K562 (cell line): ENCODE measurements at regions not wholly inside any gene's neighbourhood (a gene's known extent, or its start where the extent isn't known, plus 50 kb on each side); places are given as distances from the start of the nearest gene placed in this dataset.
"Not testable (repeated sequence)": the region's sequence is repeated elsewhere in the genome, so short reads cannot be mapped to it uniquely, and the experiment has no call there.

Source experiments
- CEBPB ChIP-seq: fragments of 450-650 bp; IDR thresholded peaks from 2 replicates; pipeline ENCODE4 v1.6.1; 2016; ENCODE audit warnings: missing genetic modification characterization, missing compliant biosample characterization
- FIP1L1 ChIP-seq: fragments of 200-400 bp; formaldehyde crosslinking; IDR thresholded peaks from 2 replicates; pipeline ENCODE4 v1.6.1; 2018; ENCODE audit warnings: mild to moderate bottlenecking, low read depth, low read length; ENCODE audit not compliant: poor library complexity, severe bottlenecking
- FOXA3 ChIP-seq, 2 experiments: fragments of 450-650 bp in 1 of 2; sonication (generic) in 1 of 2; formaldehyde crosslinking; IDR thresholded peaks in 1 of 2; conservative IDR thresholded peaks in 1 of 2; 2 replicates each; pipeline versions ENCODE4 v1.4.0 to v1.8.0; 2020 to 2022; ENCODE audit warnings: mild to moderate bottlenecking in 2 of 2, missing genetic modification reagents in 1 of 2
- HNRNPK ChIP-seq: fragments of 200-400 bp; formaldehyde crosslinking; IDR thresholded peaks from one replicate; pipeline ENCODE4 v1.6.1; 2018; ENCODE audit warnings: mild to moderate bottlenecking, low read depth, low read length; ENCODE audit not compliant: poor library complexity, severe bottlenecking
- MAFF ChIP-seq: IDR thresholded peaks from 2 replicates; pipeline ENCODE4 v1.6.1; 2012; ENCODE audit warnings: low read length, improper control_type of control experiment
- NONO ChIP-seq, 2 experiments: fragments of 200-400 bp in 1 of 2; fragments of 450-650 bp in 1 of 2; formaldehyde crosslinking in 1 of 2; IDR thresholded peaks; 2 replicates each; pipeline ENCODE4 v1.6.1; 2017; ENCODE audit warnings: low read depth in 2 of 2, mild to moderate bottlenecking in 2 of 2, moderate library complexity in 2 of 2, low read length in 1 of 2
- POLR2A ChIP-seq: fragments of 450-650 bp; conservative IDR thresholded peaks from 2 replicates; pipeline ENCODE4 v1.6.1; 2016
- REST ChIP-seq, 2 experiments: fragments of 450-650 bp; formaldehyde crosslinking in 1 of 2; IDR thresholded peaks; 2 replicates each; pipeline versions ENCODE4 v1.4.0 to v1.6.1; 2014 to 2020; ENCODE audit warnings: mild to moderate bottlenecking in 2 of 2, borderline replicate concordance in 1 of 2, low read depth in 1 of 2
- ZBTB7A ChIP-seq: IDR thresholded peaks from 2 replicates; pipeline ENCODE4 v1.6.1; 2011; ENCODE audit warnings: low read depth, mild to moderate bottlenecking, low read length, moderate library complexity, borderline replicate concordance; ENCODE audit not compliant: control insufficient read depth
- ZKSCAN8 ChIP-seq: fragments of 200-800 bp; sonication (Bioruptor generic); IDR thresholded peaks from 2 replicates; pipeline ENCODE4 v1.6.1; 2016; ENCODE audit warnings: missing genetic modification characterization, missing compliant biosample characterization
- TF ChIP-seq, protein P1 (sequence below), 3 experiments: IDR thresholded peaks in 2 of 3; conservative IDR thresholded peaks in 1 of 3; 2 replicates each; pipeline ENCODE4 v1.5.1; 2011 to 2012; ENCODE audit warnings: low read length in 3 of 3, mild to moderate bottlenecking in 3 of 3, control low read depth in 2 of 3, improper control_type of control experiment in 1 of 3, inconsistent platforms in 1 of 3, low read depth in 1 of 3, mixed read lengths in 1 of 3, moderate library complexity in 1 of 3; ENCODE audit not compliant: insufficient read depth in 2 of 3
- TF ChIP-seq, protein P2 (sequence below): fragments of 150-350 bp; IDR thresholded peaks from 2 replicates; pipeline ENCODE4 v1.6.1; 2014; ENCODE audit warnings: low read depth, mild to moderate bottlenecking, low read length, borderline replicate concordance

DNA sequence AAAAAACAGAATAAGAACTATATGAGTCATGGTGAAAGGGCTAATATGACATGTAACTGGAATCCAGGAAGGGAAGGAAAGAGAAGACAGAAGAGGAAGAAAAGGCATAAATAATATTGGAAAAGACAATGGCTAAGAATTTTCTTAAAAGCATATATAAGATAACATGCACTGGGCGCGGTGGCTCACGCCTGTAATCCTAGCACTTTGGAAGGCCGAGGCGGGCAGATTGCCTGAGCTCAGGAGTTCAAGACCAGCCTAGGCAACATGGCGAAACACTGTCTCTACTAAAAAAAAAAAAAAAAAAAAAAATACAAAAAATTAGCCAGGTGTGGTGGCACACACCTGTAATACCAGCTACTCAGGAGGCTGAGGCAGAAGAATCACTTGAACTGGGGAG is 54.8 kb upstream of the UNC5A start:
- TF ChIP-seq, protein P1, sequence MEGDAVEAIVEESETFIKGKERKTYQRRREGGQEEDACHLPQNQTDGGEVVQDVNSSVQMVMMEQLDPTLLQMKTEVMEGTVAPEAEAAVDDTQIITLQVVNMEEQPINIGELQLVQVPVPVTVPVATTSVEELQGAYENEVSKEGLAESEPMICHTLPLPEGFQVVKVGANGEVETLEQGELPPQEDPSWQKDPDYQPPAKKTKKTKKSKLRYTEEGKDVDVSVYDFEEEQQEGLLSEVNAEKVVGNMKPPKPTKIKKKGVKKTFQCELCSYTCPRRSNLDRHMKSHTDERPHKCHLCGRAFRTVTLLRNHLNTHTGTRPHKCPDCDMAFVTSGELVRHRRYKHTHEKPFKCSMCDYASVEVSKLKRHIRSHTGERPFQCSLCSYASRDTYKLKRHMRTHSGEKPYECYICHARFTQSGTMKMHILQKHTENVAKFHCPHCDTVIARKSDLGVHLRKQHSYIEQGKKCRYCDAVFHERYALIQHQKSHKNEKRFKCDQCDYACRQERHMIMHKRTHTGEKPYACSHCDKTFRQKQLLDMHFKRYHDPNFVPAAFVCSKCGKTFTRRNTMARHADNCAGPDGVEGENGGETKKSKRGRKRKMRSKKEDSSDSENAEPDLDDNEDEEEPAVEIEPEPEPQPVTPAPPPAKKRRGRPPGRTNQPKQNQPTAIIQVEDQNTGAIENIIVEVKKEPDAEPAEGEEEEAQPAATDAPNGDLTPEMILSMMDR (IDR thresholded peaks at IDR 0.05 in 2 of 3, conservative IDR thresholded peaks at IDR 0.05 in 1 of 3; ENCODE audit: insufficient read depth in 2 of 3, low read depth in 1 of 3, low read length in 3 of 3), result not testable (repeated sequence)
- not testable (repeated sequence) for TF ChIP-seq ZBTB7A; ZKSCAN8 (CRISPR knock-in tag); POLR2A; FIP1L1; FOXA3 (CRISPR knock-in tag; conservative IDR thresholded peaks at IDR 0.05 in 1 of 2, IDR thresholded peaks at IDR 0.05 in 1 of 2); CEBPB; MAFF; REST (IDR thresholded peaks at IDR 0.05; ENCODE audit: borderline replicate concordance); REST (CRISPR knock-in tag; IDR thresholded peaks at IDR 0.05; ENCODE audit: low read depth); HNRNPK; NONO (IDR thresholded peaks at IDR 0.05; ENCODE audit: low read depth in 2 of 2, low read length in 1 of 2)
- TF ChIP-seq, protein P2, sequence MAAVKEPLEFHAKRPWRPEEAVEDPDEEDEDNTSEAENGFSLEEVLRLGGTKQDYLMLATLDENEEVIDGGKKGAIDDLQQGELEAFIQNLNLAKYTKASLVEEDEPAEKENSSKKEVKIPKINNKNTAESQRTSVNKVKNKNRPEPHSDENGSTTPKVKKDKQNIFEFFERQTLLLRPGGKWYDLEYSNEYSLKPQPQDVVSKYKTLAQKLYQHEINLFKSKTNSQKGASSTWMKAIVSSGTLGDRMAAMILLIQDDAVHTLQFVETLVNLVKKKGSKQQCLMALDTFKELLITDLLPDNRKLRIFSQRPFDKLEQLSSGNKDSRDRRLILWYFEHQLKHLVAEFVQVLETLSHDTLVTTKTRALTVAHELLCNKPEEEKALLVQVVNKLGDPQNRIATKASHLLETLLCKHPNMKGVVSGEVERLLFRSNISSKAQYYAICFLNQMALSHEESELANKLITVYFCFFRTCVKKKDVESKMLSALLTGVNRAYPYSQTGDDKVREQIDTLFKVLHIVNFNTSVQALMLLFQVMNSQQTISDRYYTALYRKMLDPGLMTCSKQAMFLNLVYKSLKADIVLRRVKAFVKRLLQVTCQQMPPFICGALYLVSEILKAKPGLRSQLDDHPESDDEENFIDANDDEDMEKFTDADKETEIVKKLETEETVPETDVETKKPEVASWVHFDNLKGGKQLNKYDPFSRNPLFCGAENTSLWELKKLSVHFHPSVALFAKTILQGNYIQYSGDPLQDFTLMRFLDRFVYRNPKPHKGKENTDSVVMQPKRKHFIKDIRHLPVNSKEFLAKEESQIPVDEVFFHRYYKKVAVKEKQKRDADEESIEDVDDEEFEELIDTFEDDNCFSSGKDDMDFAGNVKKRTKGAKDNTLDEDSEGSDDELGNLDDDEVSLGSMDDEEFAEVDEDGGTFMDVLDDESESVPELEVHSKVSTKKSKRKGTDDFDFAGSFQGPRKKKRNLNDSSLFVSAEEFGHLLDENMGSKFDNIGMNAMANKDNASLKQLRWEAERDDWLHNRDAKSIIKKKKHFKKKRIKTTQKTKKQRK, result not testable (repeated sequence)
